H9 (cell line): ENCODE measurements at regions not wholly inside any gene's neighbourhood (a gene's known extent, or its start where the extent isn't known, plus 50 kb on each side); places are given as distances from the start of the nearest gene placed in this dataset.
A peak's percentile ranks its signal among the peaks of the same experiment; 100 is the strongest.

Source experiments
- DNase-seq: peaks from one replicate; pipeline ENCODE4 v3.0.0-alpha.2; 2017
- H2AFZ ChIP-seq: one replicate; pipeline ENCODE4 v1.6.1; 2013; ENCODE audit warnings: mild to moderate bottlenecking, low read length, control low read depth, moderate library complexity
- H2AK5ac ChIP-seq: 2 replicates; pipeline ENCODE4 v1.6.1; 2013; ENCODE audit warnings: low read length, control low read depth, mixed read lengths; ENCODE audit not compliant: insufficient read length
- H2BK120ac ChIP-seq: one replicate; pipeline ENCODE4 v1.6.1; 2013; ENCODE audit warnings: low read depth, mild to moderate bottlenecking, low read length, control low read depth, inconsistent platforms; ENCODE audit not compliant: poor library complexity, severe bottlenecking
- H2BK12ac ChIP-seq: 2 replicates; pipeline ENCODE4 v1.6.1; 2013; ENCODE audit warnings: low read length, control low read depth, mixed read lengths, low read depth; ENCODE audit not compliant: insufficient read length
- H2BK15ac ChIP-seq: 2 replicates; pipeline ENCODE4 v1.6.1; 2013; ENCODE audit warnings: low read depth, low read length, control low read depth
- H2BK20ac ChIP-seq: one replicate; pipeline ENCODE4 v1.6.1; 2013; ENCODE audit warnings: low read depth, mild to moderate bottlenecking, low read length, control low read depth, inconsistent platforms; ENCODE audit not compliant: poor library complexity, severe bottlenecking
- H2BK5ac ChIP-seq: 2 replicates; pipeline ENCODE4 v1.6.1; 2013; ENCODE audit warnings: low read length, control low read depth, mixed read lengths; ENCODE audit not compliant: insufficient read length
- H3K14ac ChIP-seq: 2 replicates; pipeline ENCODE4 v1.6.1; 2013; ENCODE audit warnings: low read length, control low read depth; ENCODE audit not compliant: insufficient read depth
- H3K18ac ChIP-seq: 2 replicates; pipeline ENCODE4 v1.6.1; 2013; ENCODE audit warnings: low read depth, mild to moderate bottlenecking, mixed read lengths, low read length, control low read depth; ENCODE audit not compliant: insufficient read length
- H3K23ac ChIP-seq: 2 replicates; pipeline ENCODE4 v1.6.1; 2013; ENCODE audit warnings: low read length, control low read depth, mixed read lengths, low read depth; ENCODE audit not compliant: insufficient read length
- H3K23me2 ChIP-seq: 2 replicates; pipeline ENCODE4 v1.6.1; 2013; ENCODE audit warnings: low read depth, mild to moderate bottlenecking, mixed read lengths, low read length, control low read depth; ENCODE audit not compliant: insufficient read length, poor library complexity, severe bottlenecking
- H3K27ac ChIP-seq: 2 replicates; pipeline ENCODE4 v1.5.1; 2013; ENCODE audit warnings: low read length, control low read depth, mixed read lengths, low read depth; ENCODE audit not compliant: insufficient read length
- H3K27me3 ChIP-seq: 2 replicates; pipeline ENCODE4 v1.6.1; 2013; ENCODE audit warnings: low read length, control low read depth, inconsistent platforms; ENCODE audit not compliant: insufficient read depth
- H3K4ac ChIP-seq: 2 replicates; pipeline ENCODE4 v1.6.1; 2013; ENCODE audit warnings: low read depth, mild to moderate bottlenecking, control low read depth, inconsistent platforms, low read length, moderate library complexity
- H3K4me1 ChIP-seq: 2 replicates; pipeline ENCODE4 v1.6.1; 2013; ENCODE audit warnings: low read length, control low read depth, inconsistent platforms; ENCODE audit not compliant: insufficient read depth
- H3K4me2 ChIP-seq: 2 replicates; pipeline ENCODE4 v1.6.1; 2013; ENCODE audit warnings: low read length, control low read depth, mixed read lengths; ENCODE audit not compliant: insufficient read length, insufficient read depth
- H3K56ac ChIP-seq: 2 replicates; pipeline ENCODE4 v1.6.1; 2013; ENCODE audit warnings: low read depth, mild to moderate bottlenecking, mixed read lengths, low read length, control low read depth; ENCODE audit not compliant: insufficient read length
- H3K79me1 ChIP-seq: 2 replicates; pipeline ENCODE4 v1.6.1; 2013; ENCODE audit warnings: low read depth, mild to moderate bottlenecking, moderate library complexity, low read length, control low read depth, inconsistent platforms; ENCODE audit not compliant: insufficient read depth, poor library complexity, severe bottlenecking
- H3K79me2 ChIP-seq: 2 replicates; pipeline ENCODE4 v1.6.1; 2013; ENCODE audit warnings: low read length, control low read depth, inconsistent platforms; ENCODE audit not compliant: insufficient read depth
- H3K9ac ChIP-seq: 2 replicates; pipeline ENCODE4 v1.6.1; 2013; ENCODE audit warnings: low read length, control low read depth, mixed read lengths; ENCODE audit not compliant: insufficient read length; ENCODE audit errors: extremely low read depth
- H3K9me3 ChIP-seq: one replicate; pipeline ENCODE4 v1.6.1; 2013; ENCODE audit warnings: low read depth, low read length, inconsistent platforms; ENCODE audit not compliant: control insufficient read depth
- H3T11ph ChIP-seq: one replicate; pipeline ENCODE4 v1.6.1; 2013; ENCODE audit warnings: mild to moderate bottlenecking, low read length, control low read depth, inconsistent platforms
- H4K20me1 ChIP-seq: one replicate; pipeline ENCODE4 v1.6.1; 2013; ENCODE audit not compliant: control insufficient read depth, insufficient read length, insufficient read depth
- H4K5ac ChIP-seq: 2 replicates; pipeline ENCODE4 v1.6.1; 2013; ENCODE audit warnings: low read depth, mild to moderate bottlenecking, mixed read lengths, low read length, control low read depth; ENCODE audit not compliant: insufficient read length
- H4K8ac ChIP-seq: replicated peaks from 2 replicates; pipeline ENCODE4 v1.6.1; 2013; ENCODE audit warnings: low read length, control low read depth, mixed read lengths, low read depth; ENCODE audit not compliant: insufficient read length
- H4K91ac ChIP-seq: 2 replicates; pipeline ENCODE4 v1.6.1; 2013; ENCODE audit warnings: low read depth, mild to moderate bottlenecking, moderate library complexity, mixed read lengths, low read length, control low read depth; ENCODE audit not compliant: insufficient read length
- H3K27ac Mint-ChIP-seq, 3 experiments: 2 replicates in 2 of 3; 3 replicates in 1 of 3; pipeline ENCODE4 v1.8.0; 2020 to 2021; ENCODE audit warnings: mixed read lengths in 3 of 3, mild to moderate bottlenecking in 1 of 3, moderate library complexity in 1 of 3
- H3K27me3 Mint-ChIP-seq: 2 replicates; pipeline ENCODE4 v1.8.0; 2021; ENCODE audit warnings: low read depth, mild to moderate bottlenecking, moderate library complexity, mixed read lengths
- H3K36me3 Mint-ChIP-seq, 3 experiments: 2 replicates in 2 of 3; 3 replicates in 1 of 3; pipeline ENCODE4 v1.8.0; 2020 to 2021; ENCODE audit warnings: low read depth in 3 of 3, mixed read lengths in 3 of 3; ENCODE audit not compliant: insufficient read depth in 1 of 3
- H3K4me1 Mint-ChIP-seq, 2 experiments: 2 replicates each; pipeline ENCODE4 v1.8.0; 2020; ENCODE audit warnings: mixed read lengths in 2 of 2
- H3K4me3 Mint-ChIP-seq, 2 experiments: 2 replicates in 1 of 2; 3 replicates in 1 of 2; pipeline ENCODE4 v1.8.0; 2020 to 2021; ENCODE audit warnings: mild to moderate bottlenecking in 2 of 2, mixed read lengths in 2 of 2, moderate library complexity in 1 of 2
- H3K9me3 Mint-ChIP-seq, 2 experiments: 2 replicates in 1 of 2; 3 replicates in 1 of 2; pipeline ENCODE4 v1.8.0; 2020; ENCODE audit warnings: mild to moderate bottlenecking in 2 of 2, mixed read lengths in 2 of 2, moderate library complexity in 1 of 2
- CTCF ChIP-seq: fragments of 200-600 bp; sonication (generic); conservative IDR thresholded peaks from 3 replicates; pipeline ENCODE4 v1.8.0; 2021; ENCODE audit warnings: antibody characterized with exemption, mild to moderate bottlenecking
- WGBS: extraction: QIAGEN DNeasy Blood & Tissue Kit; methylation state at CpG from one replicate; pipeline ENCODE4 v1.1.7; 2013; ENCODE audit warnings: missing lambda C conversion rate, low lambda C conversion rate, mixed read lengths; ENCODE audit not compliant: insufficient read length; ENCODE audit errors: extremely low coverage; 5-methylcytosine and 5-hydroxymethylcytosine counted together

- Mint-ChIP-seq H3K27ac (peak overlapping the region in 1 of 3 experiments; percentile 6; a peak in 2 of 7 replicates), H3K27me3 (no peaks in the 10 kb centered on the region), H3K36me3 (peaks cover 0 to 9% (median 2%) of the 10 kb centered on the region in 3 experiments; a peak in 2 of 7 replicates), H3K9me3 (peaks cover 2 to 7% of the 10 kb centered on the region in 2 experiments; a peak in 4 of 5 replicates), H3K4me3 (no peak overlapping the region), H3K4me1 (peaks cover 6 to 9% of the 10 kb centered on the region in 2 experiments)
- H3T11ph ChIP-seq, result no peak overlapping the region
- H3K9ac ChIP-seq, result no peak overlapping the region
- no peaks in the 10 kb centered on the region for H3K4me1 ChIP-seq
- no peaks in the 10 kb centered on the region for H3K23me2 ChIP-seq
- no peak for DNase-seq
- H3K56ac ChIP-seq, result no peak overlapping the region
- H3K23ac ChIP-seq, result no peak overlapping the region
- H2AK5ac ChIP-seq, result no peak overlapping the region
- no peak overlapping the region for H2BK12ac ChIP-seq
- no peak overlapping the region for H3K4me2 ChIP-seq
- H4K5ac ChIP-seq, result no peak overlapping the region
- no peak overlapping the region for H2BK20ac ChIP-seq
- no peaks in the 10 kb centered on the region for H3K9me3 ChIP-seq
- H3K79me2 ChIP-seq, result no peaks in the 10 kb centered on the region
- H4K91ac ChIP-seq, result no peak overlapping the region
- WGBS, result no CpG with 5 or more reads among the region's 15 CpGs
- no peaks in the 10 kb centered on the region for H3K27me3 ChIP-seq
- no peak overlapping the region for H3K27ac ChIP-seq
- no peak overlapping the region for H3K4ac ChIP-seq
- H3K79me1 ChIP-seq, result no peaks in the 10 kb centered on the region
- no peak overlapping the region for H2BK5ac ChIP-seq
- no peaks in the 10 kb centered on the region for H4K20me1 ChIP-seq
- H3K18ac ChIP-seq, result no peak overlapping the region
- no peak overlapping the region for H2BK15ac ChIP-seq
- H2BK120ac ChIP-seq, result no peak overlapping the region
- no peak overlapping the region for H4K8ac ChIP-seq
- H3K14ac ChIP-seq, result no peak overlapping the region
- no peak for TF ChIP-seq CTCF
- no peak overlapping the region for H2AFZ ChIP-seq
Measured at GRCh38 chr1:244271691-244272308, 179.9 kb downstream of the ADSS2 start.
